Activated T-cell treated with anti-CD3 and anti-CD28 coated beads, Interleukin-2, amount 50 U/mL, for 4 hours (primary cell): ENCODE measurements at regions not wholly inside any gene's neighbourhood (a gene's known extent, or its start where the extent isn't known, plus 50 kb on each side); places are given as distances from the start of the nearest gene placed in this dataset.

Experiments
- ATAC-seq, 2 donors: fragments of 200-7000 bp; cut with Tn5 transposase; one replicate each; pipeline ENCODE4 v1.10.0; 2021
- DNase-seq: peaks from one replicate; pipeline ENCODE4 v3.0.0-alpha.2; 2020
- H3K27me3 Mint-ChIP-seq: one replicate; pipeline ENCODE4 v1.8.0; 2021; ENCODE audit warnings: low read depth, mixed read lengths
- H3K36me3 Mint-ChIP-seq: one replicate; pipeline ENCODE4 v1.8.0; 2022; ENCODE audit warnings: mixed read lengths; ENCODE audit not compliant: insufficient read depth
- H3K4me1 Mint-ChIP-seq: one replicate; pipeline ENCODE4 v1.8.0; 2021; ENCODE audit warnings: low read depth, mixed read lengths
- H3K4me3 Mint-ChIP-seq: one replicate; pipeline ENCODE4 v1.8.0; 2021; ENCODE audit warnings: mild to moderate bottlenecking, moderate library complexity, mixed read lengths
- H3K9me3 Mint-ChIP-seq: one replicate; pipeline ENCODE4 v1.8.0; 2021; ENCODE audit warnings: mixed read lengths

GRCh38 chr2:122150524-122151280, 395.3 kb downstream of the TSN start:
- no peak for ATAC-seq

DNA sequence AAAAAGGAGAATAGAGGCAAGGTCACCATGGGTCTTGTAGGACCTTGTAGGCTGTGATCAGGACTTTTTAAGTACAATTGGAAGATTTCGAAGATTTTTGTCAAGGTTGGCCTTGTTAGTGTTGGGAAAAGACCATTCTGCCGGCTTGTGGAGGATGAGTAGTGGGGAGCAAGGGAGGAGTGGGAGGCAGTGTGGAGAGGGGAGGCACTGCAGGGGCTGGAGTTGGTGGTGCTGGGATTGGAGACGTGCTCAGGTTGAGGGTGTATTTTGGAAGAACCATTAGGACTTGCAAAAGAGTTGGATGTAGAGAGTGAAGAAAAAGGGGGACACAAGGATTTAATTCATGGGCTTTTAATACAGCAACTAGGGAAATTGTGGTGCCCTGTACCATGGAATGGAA, 397.1 kb downstream of the TSN start:
- Mint-ChIP-seq H3K4me3 (no peak overlapping the region), H3K36me3 (no peaks in the 10 kb centered on the region), H3K27me3 (peaks cover 7% of the 10 kb centered on the region), H3K4me1 (no peaks in the 10 kb centered on the region), H3K9me3 (no peaks in the 10 kb centered on the region)
- ATAC-seq (no peak), DNase-seq (no peak)

More at GRCh38 chr2:122150524-122151280, 395.3 kb downstream of the TSN start:
- Mint-ChIP-seq H3K4me1 (no peaks in the 10 kb centered on the region), H3K4me3 (no peak overlapping the region), H3K36me3 (no peaks in the 10 kb centered on the region), H3K27me3 (peaks cover 7% of the 10 kb centered on the region), H3K9me3 (no peaks in the 10 kb centered on the region)
- DNase-seq, result no peak

GRCh38 chr2:122156176-122156890, 400.9 kb downstream of the TSN start:
- Mint-ChIP-seq H3K4me3 (no peak overlapping the region), H3K36me3 (no peaks in the 10 kb centered on the region), H3K4me1 (no peaks in the 10 kb centered on the region), H3K27me3 (peaks cover 6% of the 10 kb centered on the region), H3K9me3 (no peaks in the 10 kb centered on the region)
- DNase-seq (no peak), ATAC-seq (no peak)

GRCh38 chr2:122157158-122157557, 401.7 kb downstream of the TSN start:
- ATAC-seq, result no peak
- Mint-ChIP-seq H3K36me3 (no peaks in the 10 kb centered on the region), H3K4me1 (no peaks in the 10 kb centered on the region), H3K27me3 (peaks cover 6% of the 10 kb centered on the region), H3K4me3 (no peak overlapping the region), H3K9me3 (no peaks in the 10 kb centered on the region)
- no peak for DNase-seq

GRCh38 chr2:122163617-122164016, 408.2 kb downstream of the TSN start:
- H3K36me3 Mint-ChIP-seq, result no peaks in the 10 kb centered on the region
- H3K4me3 Mint-ChIP-seq, result no peak overlapping the region
- no peak for DNase-seq
- no peak for ATAC-seq
- no peaks in the 10 kb centered on the region for H3K9me3 Mint-ChIP-seq
- H3K4me1 Mint-ChIP-seq, result no peaks in the 10 kb centered on the region
- no peaks in the 10 kb centered on the region for H3K27me3 Mint-ChIP-seq

DNA sequence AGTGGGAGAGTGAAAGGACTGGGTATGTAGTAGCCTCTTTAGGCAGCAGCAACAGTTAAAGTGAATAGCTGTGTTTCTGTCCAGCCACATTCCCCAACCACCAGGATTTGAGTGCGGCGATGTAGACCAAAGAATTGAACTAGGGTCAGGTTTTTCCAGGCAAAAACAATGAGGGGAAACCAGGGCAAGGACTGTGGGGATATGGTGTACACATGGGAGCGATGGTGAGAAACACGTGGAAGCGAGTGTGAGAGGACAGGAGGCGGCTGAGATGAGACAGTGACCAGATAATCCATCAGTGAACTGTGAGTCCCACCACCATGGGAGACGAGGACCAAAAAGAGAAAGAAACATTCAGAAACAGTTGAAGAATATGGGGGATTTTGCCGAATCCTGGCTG, 409.5 kb downstream of the TSN start:
- DNase-seq, result no peak
- no peak for ATAC-seq
- H3K36me3 Mint-ChIP-seq, result no peaks in the 10 kb centered on the region

GRCh38 chr2:122166820-122167219, 411.4 kb downstream of the TSN start:
- Mint-ChIP-seq H3K9me3 (no peaks in the 10 kb centered on the region), H3K27me3 (no peaks in the 10 kb centered on the region), H3K4me1 (no peaks in the 10 kb centered on the region), H3K4me3 (no peak overlapping the region), H3K36me3 (no peaks in the 10 kb centered on the region)
- no peak for ATAC-seq
- DNase-seq, result no peak

More for the DNA sequence above, 409.5 kb downstream of the TSN start:
- no peaks in the 10 kb centered on the region for H3K27me3 Mint-ChIP-seq
- H3K4me3 Mint-ChIP-seq, result no peak overlapping the region
- no peaks in the 10 kb centered on the region for H3K9me3 Mint-ChIP-seq
- H3K4me1 Mint-ChIP-seq, result no peaks in the 10 kb centered on the region

- Mint-ChIP-seq H3K4me1 (no peaks in the 10 kb centered on the region), H3K4me3 (no peak overlapping the region), H3K9me3 (no peaks in the 10 kb centered on the region), H3K36me3 (no peaks in the 10 kb centered on the region), H3K27me3 (no peaks in the 10 kb centered on the region)
- ATAC-seq (no peak), DNase-seq (no peak)
These were observed 412.1 kb downstream of the TSN start for GRCh38 chr2:122167515-122167914.

GRCh38 chr2:122168799-122169198, 413.3 kb downstream of the TSN start:
- H3K4me1 Mint-ChIP-seq, result no peaks in the 10 kb centered on the region
- no peaks in the 10 kb centered on the region for H3K36me3 Mint-ChIP-seq
- no peaks in the 10 kb centered on the region for H3K9me3 Mint-ChIP-seq
- no peak overlapping the region for H3K4me3 Mint-ChIP-seq
- H3K27me3 Mint-ChIP-seq, result no peaks in the 10 kb centered on the region
- ATAC-seq, result no peak
- DNase-seq, result no peak

GRCh38 chr2:122172812-122173211, 417.4 kb downstream of the TSN start:
- H3K4me3 Mint-ChIP-seq, result no peak overlapping the region
- no peaks in the 10 kb centered on the region for H3K4me1 Mint-ChIP-seq
- H3K36me3 Mint-ChIP-seq, result no peaks in the 10 kb centered on the region
- no peak for ATAC-seq
- no peaks in the 10 kb centered on the region for H3K27me3 Mint-ChIP-seq
- H3K9me3 Mint-ChIP-seq, result no peaks in the 10 kb centered on the region
- DNase-seq, result no peak

GRCh38 chr2:122174061-122174460, 418.6 kb downstream of the TSN start:
- no peaks in the 10 kb centered on the region for H3K27me3 Mint-ChIP-seq
- ATAC-seq (no peak), DNase-seq (no peak)
- no peak overlapping the region for H3K4me3 Mint-ChIP-seq
- no peaks in the 10 kb centered on the region for H3K36me3 Mint-ChIP-seq
- no peaks in the 10 kb centered on the region for H3K4me1 Mint-ChIP-seq
- no peaks in the 10 kb centered on the region for H3K9me3 Mint-ChIP-seq

- no peaks in the 10 kb centered on the region for H3K36me3 Mint-ChIP-seq
- no peaks in the 10 kb centered on the region for H3K4me1 Mint-ChIP-seq
- H3K4me3 Mint-ChIP-seq, result no peak overlapping the region
- no peak for DNase-seq
- H3K9me3 Mint-ChIP-seq, result no peaks in the 10 kb centered on the region
- ATAC-seq, result no peak
- no peaks in the 10 kb centered on the region for H3K27me3 Mint-ChIP-seq
These were observed 424.2 kb downstream of the TSN start for GRCh38 chr2:122179492-122180165.

GRCh38 chr2:122180972-122181371, 425.5 kb downstream of the TSN start:
- H3K27me3 Mint-ChIP-seq, result no peaks in the 10 kb centered on the region
- ATAC-seq (no peak), DNase-seq (no peak)
- H3K4me3 Mint-ChIP-seq, result no peak overlapping the region
- no peaks in the 10 kb centered on the region for H3K36me3 Mint-ChIP-seq
- no peaks in the 10 kb centered on the region for H3K9me3 Mint-ChIP-seq
- no peaks in the 10 kb centered on the region for H3K4me1 Mint-ChIP-seq

GRCh38 chr2:122182616-122183355, 427.3 kb downstream of the TSN start:
- Mint-ChIP-seq H3K9me3 (no peaks in the 10 kb centered on the region), H3K27me3 (no peaks in the 10 kb centered on the region), H3K4me3 (no peak overlapping the region), H3K4me1 (no peaks in the 10 kb centered on the region), H3K36me3 (no peaks in the 10 kb centered on the region)
- DNase-seq, result no peak
- no peak for ATAC-seq
